Central memory CD8-positive, alpha-beta T cell (primary cell): ENCODE measurements at regions not wholly inside any gene's neighbourhood (a gene's known extent, or its start where the extent isn't known, plus 50 kb on each side); places are given as distances from the start of the nearest gene placed in this dataset.

Experiments used
- ATAC-seq: fragments of 150-1000 bp; cut with Tn5 transposase; replicated peaks from 2 replicates; pipeline ENCODE4 v1.10.0; 2022; ENCODE audit warnings: mild to moderate bottlenecking, moderate FRiP score, moderate number of reproducible peaks; ENCODE audit not compliant: poor library complexity, severe bottlenecking; ENCODE audit errors: extremely low read depth
- DNase-seq, 2 donors: peaks; one replicate each; pipeline ENCODE4 v3.0.0; 2021; ENCODE audit warnings: low spot score in 2 of 2
- H3K27ac Mint-ChIP-seq: one replicate; pipeline ENCODE4 v1.8.0; 2022; ENCODE audit warnings: low read depth, mild to moderate bottlenecking, moderate library complexity, mixed read lengths
- H3K27me3 Mint-ChIP-seq: one replicate; pipeline ENCODE4 v1.8.0; 2022; ENCODE audit warnings: mixed read lengths
- H3K36me3 Mint-ChIP-seq: one replicate; pipeline ENCODE4 v1.8.0; 2022; ENCODE audit warnings: mild to moderate bottlenecking, moderate library complexity, mixed read lengths; ENCODE audit not compliant: insufficient read depth
- H3K4me1 Mint-ChIP-seq: one replicate; pipeline ENCODE4 v1.8.0; 2022; ENCODE audit warnings: mixed read lengths
- H3K4me3 Mint-ChIP-seq: one replicate; pipeline ENCODE4 v1.8.0; 2022; ENCODE audit warnings: mild to moderate bottlenecking, moderate library complexity, mixed read lengths
- H3K9me3 Mint-ChIP-seq: one replicate; pipeline ENCODE4 v1.8.0; 2022; ENCODE audit warnings: mixed read lengths

- ATAC-seq = no peak
Measured at GRCh38 chr15:66843581-66843980, 141.5 kb downstream of the SMAD6 start.

DNA sequence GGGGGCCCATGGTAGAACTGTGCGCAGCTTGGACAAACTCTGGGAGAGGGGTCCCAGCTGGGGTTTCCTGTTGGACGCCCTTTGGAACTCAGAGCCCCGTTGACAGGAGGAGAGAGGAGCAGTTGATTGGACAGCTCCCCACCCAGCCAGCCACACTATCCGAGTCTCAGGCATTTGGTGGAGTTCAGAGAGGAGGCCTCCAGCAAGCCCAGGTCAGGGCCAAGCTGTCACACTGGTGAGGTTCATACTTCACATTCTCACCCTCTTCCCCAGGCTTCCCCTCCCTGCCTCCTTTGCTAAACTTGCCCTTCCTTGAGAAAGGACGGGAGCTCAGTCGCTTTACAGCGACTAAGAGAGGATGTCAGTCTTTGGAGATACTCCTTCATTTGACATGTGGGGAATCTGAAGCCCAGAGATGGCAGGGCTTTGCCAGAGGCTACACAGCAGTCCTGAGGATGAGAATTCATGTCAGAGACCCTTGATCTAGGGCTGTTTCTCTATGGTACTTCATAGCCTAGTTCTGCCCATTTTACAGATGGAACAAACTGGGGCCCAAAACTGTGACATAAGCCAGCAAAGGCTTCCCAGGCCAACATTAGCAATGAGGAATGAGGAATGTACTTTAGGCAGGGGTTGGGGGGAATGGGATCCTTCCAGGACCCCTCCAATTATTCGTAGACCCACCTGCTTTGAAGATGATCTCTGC is 142.2 kb downstream of the SMAD6 start:
- no peak overlapping the region for H3K4me3 Mint-ChIP-seq
- DNase-seq (no peak), ATAC-seq (no peak)
- H3K4me1 Mint-ChIP-seq = no peaks in the 10 kb centered on the region
- peaks cover 66% of the 10 kb centered on the region for H3K27me3 Mint-ChIP-seq
- no peak overlapping the region for H3K27ac Mint-ChIP-seq
- no peaks in the 10 kb centered on the region for H3K9me3 Mint-ChIP-seq
- no peaks in the 10 kb centered on the region for H3K36me3 Mint-ChIP-seq

More at GRCh38 chr15:66843581-66843980, 141.5 kb downstream of the SMAD6 start:
- no peak overlapping the region for H3K27ac Mint-ChIP-seq
- H3K4me3 Mint-ChIP-seq = no peak overlapping the region
- no peaks in the 10 kb centered on the region for H3K4me1 Mint-ChIP-seq
- no peaks in the 10 kb centered on the region for H3K9me3 Mint-ChIP-seq
- DNase-seq = no peak
- no peaks in the 10 kb centered on the region for H3K36me3 Mint-ChIP-seq
- peaks cover 64% of the 10 kb centered on the region for H3K27me3 Mint-ChIP-seq

DNA sequence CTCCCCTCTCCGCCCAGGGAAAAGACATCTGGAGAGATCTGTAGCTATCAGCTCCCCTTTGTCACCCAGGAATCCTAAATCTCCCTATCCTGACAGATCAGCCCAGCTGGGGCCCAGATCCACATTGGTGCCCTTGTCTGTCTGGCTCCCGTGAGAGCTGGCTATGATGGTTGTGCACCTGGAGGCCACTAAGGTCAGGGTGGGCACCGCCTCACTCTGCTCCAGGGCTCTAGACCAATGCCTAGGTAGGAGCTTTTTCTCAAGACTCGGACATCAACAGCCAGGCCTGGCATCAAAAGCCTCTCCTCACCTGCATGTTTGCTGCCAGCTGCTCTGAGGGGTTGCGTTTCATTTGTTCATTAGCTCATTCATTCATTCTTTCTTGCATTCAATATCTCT is 142.7 kb downstream of the SMAD6 start:
- ATAC-seq (no peak), DNase-seq (no peak)
- Mint-ChIP-seq H3K27me3 (peaks cover 66% of the 10 kb centered on the region), H3K4me1 (no peaks in the 10 kb centered on the region), H3K4me3 (no peak overlapping the region), H3K9me3 (no peaks in the 10 kb centered on the region), H3K36me3 (no peaks in the 10 kb centered on the region), H3K27ac (no peak overlapping the region)

DNA sequence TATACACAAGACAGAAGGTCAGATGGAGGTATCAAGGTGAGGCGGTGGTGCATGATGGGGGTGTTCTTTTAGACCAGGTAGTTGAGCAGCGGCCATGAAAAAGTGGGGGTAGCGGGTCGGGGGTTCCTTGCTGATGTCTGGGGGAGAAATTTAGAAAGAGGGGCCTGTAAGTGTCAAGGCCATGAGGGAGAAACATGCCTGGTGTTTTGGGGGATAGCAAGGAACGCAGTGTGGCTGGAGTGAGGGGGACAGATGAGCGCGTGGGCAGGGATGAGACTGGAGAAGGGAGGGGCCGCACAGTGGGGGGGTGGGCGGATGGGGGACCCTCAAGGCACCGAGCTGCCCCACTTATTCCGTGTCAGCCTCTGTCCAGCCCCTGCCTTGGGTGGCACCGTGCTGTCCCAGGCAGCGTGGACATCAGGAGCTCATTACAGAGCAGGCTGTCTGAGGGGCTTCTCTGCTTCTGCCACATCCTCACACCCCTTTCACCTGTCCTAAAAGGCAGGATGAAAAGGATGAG is 143.3 kb downstream of the SMAD6 start:
- DNase-seq (no peak), ATAC-seq (no peak)
- Mint-ChIP-seq H3K27me3 (peaks cover 66% of the 10 kb centered on the region), H3K9me3 (no peaks in the 10 kb centered on the region), H3K36me3 (no peaks in the 10 kb centered on the region), H3K4me3 (no peak overlapping the region), H3K27ac (no peak overlapping the region), H3K4me1 (no peaks in the 10 kb centered on the region)

GRCh38 chr15:66846031-66846430 is 144.0 kb downstream of the SMAD6 start:
- DNase-seq (no peak), ATAC-seq (no peak)
- H3K27me3 Mint-ChIP-seq = peaks cover 62% of the 10 kb centered on the region
- H3K4me1 Mint-ChIP-seq = peaks cover 4% of the 10 kb centered on the region
- H3K9me3 Mint-ChIP-seq = no peaks in the 10 kb centered on the region
- H3K4me3 Mint-ChIP-seq = no peak overlapping the region
- H3K36me3 Mint-ChIP-seq = no peaks in the 10 kb centered on the region
- no peak overlapping the region for H3K27ac Mint-ChIP-seq

- ATAC-seq (no peak), DNase-seq (no peak)
- H3K4me1 Mint-ChIP-seq = peaks cover 11% of the 10 kb centered on the region
- H3K27me3 Mint-ChIP-seq = peaks cover 59% of the 10 kb centered on the region
- H3K4me3 Mint-ChIP-seq = no peak overlapping the region
- H3K36me3 Mint-ChIP-seq = no peaks in the 10 kb centered on the region
- no peak overlapping the region for H3K27ac Mint-ChIP-seq
- no peaks in the 10 kb centered on the region for H3K9me3 Mint-ChIP-seq
Measured at GRCh38 chr15:66846811-66847210, 144.8 kb downstream of the SMAD6 start.

- no peaks in the 10 kb centered on the region for H3K9me3 Mint-ChIP-seq
- H3K4me1 Mint-ChIP-seq = peaks cover 14% of the 10 kb centered on the region
- no peaks in the 10 kb centered on the region for H3K36me3 Mint-ChIP-seq
- peaks cover 60% of the 10 kb centered on the region for H3K27me3 Mint-ChIP-seq
- no peak overlapping the region for H3K27ac Mint-ChIP-seq
- DNase-seq = no peak
- H3K4me3 Mint-ChIP-seq = no peak overlapping the region
- ATAC-seq = no peak
Measured at GRCh38 chr15:66847565-66847991, 145.5 kb downstream of the SMAD6 start.

GRCh38 chr15:66848116-66848515 is 146.1 kb downstream of the SMAD6 start:
- no peak for DNase-seq
- H3K27me3 Mint-ChIP-seq = peaks cover 61% of the 10 kb centered on the region
- H3K4me3 Mint-ChIP-seq = no peak overlapping the region
- no peak overlapping the region for H3K27ac Mint-ChIP-seq
- no peaks in the 10 kb centered on the region for H3K9me3 Mint-ChIP-seq
- no peaks in the 10 kb centered on the region for H3K36me3 Mint-ChIP-seq
- ATAC-seq = no peak
- H3K4me1 Mint-ChIP-seq = peaks cover 14% of the 10 kb centered on the region

DNA sequence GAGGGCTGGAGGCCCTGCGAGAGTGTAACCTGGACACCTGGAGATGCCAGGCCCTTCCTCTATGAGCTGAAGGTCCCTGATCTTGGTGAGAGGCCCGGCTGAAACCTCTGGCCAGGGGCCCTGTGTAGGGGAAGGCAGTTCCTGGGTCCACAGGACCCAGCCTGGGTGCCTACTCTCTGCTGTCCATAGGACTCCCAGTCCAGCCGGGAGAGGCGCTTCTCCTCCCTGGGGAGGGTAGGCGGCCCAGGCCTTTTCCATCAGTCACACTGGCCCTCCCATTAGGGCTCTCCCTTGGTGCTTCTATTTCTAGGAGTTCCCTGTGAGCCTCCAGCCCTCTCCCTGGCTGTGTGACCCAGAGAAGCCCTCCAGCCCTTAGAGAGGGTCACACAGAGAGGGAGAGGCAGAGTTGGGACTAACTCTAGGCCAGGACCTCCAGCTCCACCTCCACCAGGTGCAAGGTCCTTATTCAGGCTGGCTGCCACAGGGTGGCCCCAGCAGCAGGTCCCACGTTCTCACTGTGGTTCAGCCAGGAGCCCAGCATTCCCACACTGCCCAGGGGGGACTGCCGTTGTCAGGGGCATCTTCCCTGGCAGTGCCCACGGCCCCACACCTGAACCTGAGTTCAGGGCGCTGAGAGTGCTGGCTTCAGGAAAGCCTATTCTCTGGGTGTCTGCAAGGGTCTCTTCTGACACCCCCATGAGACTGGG is 146.8 kb downstream of the SMAD6 start:
- Mint-ChIP-seq H3K4me1 (peaks cover 14% of the 10 kb centered on the region), H3K9me3 (no peaks in the 10 kb centered on the region)

DNA sequence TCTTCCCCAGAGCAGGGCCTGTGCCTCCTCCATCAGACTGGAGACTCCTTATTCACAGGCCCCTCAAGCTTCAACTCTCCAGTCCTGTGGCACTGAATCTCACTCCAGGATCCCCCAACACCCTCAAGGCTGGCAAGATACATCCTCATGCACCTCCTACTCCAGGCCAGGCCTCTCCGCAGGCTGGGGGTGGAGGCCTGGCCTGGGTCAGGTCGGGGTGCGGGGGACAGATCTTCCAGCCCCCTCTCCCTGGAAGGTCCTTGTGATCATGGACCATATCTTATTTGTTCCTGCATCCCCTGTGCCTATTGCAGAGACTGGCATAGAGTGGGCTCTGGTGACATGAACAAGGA is 147.3 kb downstream of the SMAD6 start:
- Mint-ChIP-seq H3K4me3 (no peak overlapping the region), H3K4me1 (peaks cover 14% of the 10 kb centered on the region), H3K9me3 (no peaks in the 10 kb centered on the region), H3K27me3 (peaks cover 51% of the 10 kb centered on the region), H3K36me3 (no peaks in the 10 kb centered on the region), H3K27ac (no peak overlapping the region)
- DNase-seq (no peak), ATAC-seq (no peak)

More for the DNA sequence above, 146.8 kb downstream of the SMAD6 start:
- DNase-seq (no peak), ATAC-seq (no peak)
- Mint-ChIP-seq H3K36me3 (no peaks in the 10 kb centered on the region), H3K27me3 (peaks cover 57% of the 10 kb centered on the region), H3K4me3 (no peak overlapping the region), H3K27ac (no peak overlapping the region)

- H3K27me3 Mint-ChIP-seq = peaks cover 48% of the 10 kb centered on the region
- no peak overlapping the region for H3K27ac Mint-ChIP-seq
- no peaks in the 10 kb centered on the region for H3K9me3 Mint-ChIP-seq
Measured at GRCh38 chr15:66849746-66850077, 147.7 kb downstream of the SMAD6 start.

GRCh38 chr15:66850078-66850991 is 148.3 kb downstream of the SMAD6 start:
- Mint-ChIP-seq H3K4me1 (peaks cover 14% of the 10 kb centered on the region), H3K27me3 (peaks cover 44% of the 10 kb centered on the region), H3K4me3 (no peak overlapping the region), H3K27ac (no peak overlapping the region), H3K36me3 (no peaks in the 10 kb centered on the region), H3K9me3 (no peaks in the 10 kb centered on the region)
- ATAC-seq (no peak), DNase-seq (no peak)

More at GRCh38 chr15:66849746-66850077, 147.7 kb downstream of the SMAD6 start:
- H3K4me3 Mint-ChIP-seq = no peak overlapping the region
- DNase-seq (no peak), ATAC-seq (no peak)
- H3K4me1 Mint-ChIP-seq = peaks cover 14% of the 10 kb centered on the region
- no peaks in the 10 kb centered on the region for H3K36me3 Mint-ChIP-seq
